ENCODE measurements at regions not wholly inside any gene's neighbourhood (a gene's known extent, or its start where the extent isn't known, plus 50 kb on each side); places are given as distances from the start of the nearest gene placed in this dataset.
A peak's percentile ranks its signal among the peaks of the same experiment; 100 is the strongest.
"Not testable (repeated sequence)": the region's sequence is repeated elsewhere in the genome, so short reads cannot be mapped to it uniquely, and the experiment has no call there.

- no peaks in the 10 kb centered on the region for H3K4me1 Mint-ChIP-seq (ENCODE audit: unreplicated experiment)
- no peak for DNase-seq (ENCODE audit: extremely low spot score, unreplicated experiment)
- H3K9me3 Mint-ChIP-seq (ENCODE audit: unreplicated experiment), result no peaks in the 10 kb centered on the region
- H3K4me3 Mint-ChIP-seq (ENCODE audit: unreplicated experiment), result no peak overlapping the region
- H3K27ac Mint-ChIP-seq (ENCODE audit: unreplicated experiment), result no peak overlapping the region
- no peak for TF ChIP-seq CTCF (IDR thresholded peaks at IDR 0.05)
- no peaks in the 10 kb centered on the region for H3K36me3 Mint-ChIP-seq (ENCODE audit: unreplicated experiment)
- peaks cover 11% of the 10 kb centered on the region for H3K27me3 Mint-ChIP-seq (ENCODE audit: unreplicated experiment)
These were observed 1662.8 kb upstream of the ADGRL3 start for GRCh38 chr4:59537246-59537886.

DNA sequence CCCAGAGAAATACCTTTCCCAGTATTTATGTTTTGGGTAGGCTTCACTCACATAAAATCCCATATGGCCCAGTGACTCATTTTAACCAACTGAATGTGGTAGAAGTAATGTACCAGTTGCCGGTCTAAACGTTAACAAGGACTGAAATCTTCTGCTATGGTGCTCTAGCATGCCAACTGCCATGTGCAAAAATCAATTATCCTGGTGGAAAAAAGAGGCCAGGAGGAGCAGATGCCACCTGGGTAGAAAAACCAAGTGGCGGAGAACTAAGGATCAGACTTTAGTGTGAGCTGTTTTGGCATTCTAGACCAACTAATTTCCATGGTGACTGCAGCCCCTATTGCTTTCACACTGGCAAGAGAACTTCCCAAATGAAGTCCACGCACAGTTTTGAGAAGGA, 1660.7 kb upstream of the ADGRL3 start:
- Mint-ChIP-seq H3K27ac (ENCODE audit: unreplicated experiment) (no peak overlapping the region), H3K4me3 (ENCODE audit: unreplicated experiment) (no peak overlapping the region), H3K36me3 (ENCODE audit: unreplicated experiment) (no peaks in the 10 kb centered on the region), H3K27me3 (ENCODE audit: unreplicated experiment) (peaks cover 11% of the 10 kb centered on the region), H3K9me3 (ENCODE audit: unreplicated experiment) (no peaks in the 10 kb centered on the region), H3K4me1 (ENCODE audit: unreplicated experiment) (no peaks in the 10 kb centered on the region)
- no peak for DNase-seq (ENCODE audit: extremely low spot score, unreplicated experiment)
- no peak for TF ChIP-seq CTCF (IDR thresholded peaks at IDR 0.05)

GRCh38 chr4:59540311-59540710, 1659.8 kb upstream of the ADGRL3 start:
- H3K27me3 Mint-ChIP-seq (ENCODE audit: unreplicated experiment), result peaks cover 11% of the 10 kb centered on the region
- H3K27ac Mint-ChIP-seq (ENCODE audit: unreplicated experiment), result no peak overlapping the region
- no peaks in the 10 kb centered on the region for H3K36me3 Mint-ChIP-seq (ENCODE audit: unreplicated experiment)
- DNase-seq (ENCODE audit: extremely low spot score, unreplicated experiment), result no peak
- H3K9me3 Mint-ChIP-seq (ENCODE audit: unreplicated experiment), result no peaks in the 10 kb centered on the region
- no peak overlapping the region for H3K4me3 Mint-ChIP-seq (ENCODE audit: unreplicated experiment)
- no peak for TF ChIP-seq CTCF (IDR thresholded peaks at IDR 0.05)
- H3K4me1 Mint-ChIP-seq (ENCODE audit: unreplicated experiment), result no peaks in the 10 kb centered on the region

DNA sequence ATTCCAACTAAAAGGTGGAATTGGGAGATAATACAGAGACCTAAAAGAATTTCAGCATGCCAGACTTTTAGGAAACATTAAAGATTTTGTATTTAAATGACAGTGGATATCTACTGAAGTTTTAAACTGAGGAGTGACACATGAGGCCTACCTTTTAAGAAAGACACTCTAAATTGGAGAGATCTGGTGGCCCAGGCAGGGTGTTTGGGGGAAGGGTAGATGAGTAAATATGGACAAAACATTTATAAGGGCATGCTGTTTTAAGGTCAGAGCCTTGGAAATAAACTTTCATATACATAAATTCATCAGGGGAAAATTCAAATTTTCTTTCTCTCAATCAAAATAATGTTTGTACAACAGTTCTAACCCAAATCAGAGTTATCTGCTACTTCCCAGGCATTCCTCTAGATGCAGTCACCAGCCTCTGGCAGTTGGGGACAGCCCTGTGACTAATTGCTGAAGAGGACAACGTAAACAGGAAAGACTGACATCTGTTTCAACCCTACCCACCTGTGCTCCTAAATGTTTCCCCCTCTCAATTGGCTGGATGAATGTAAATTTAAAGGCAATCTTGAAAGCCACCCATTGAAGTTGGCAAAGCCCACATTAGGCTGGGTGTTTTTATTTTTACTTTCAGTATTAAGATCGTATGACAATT, 1646.9 kb upstream of the ADGRL3 start:
- Mint-ChIP-seq H3K27ac (ENCODE audit: unreplicated experiment) (peak overlapping the region; percentile 63), H3K27me3 (ENCODE audit: unreplicated experiment) (no peaks in the 10 kb centered on the region), H3K4me1 (ENCODE audit: unreplicated experiment) (peaks cover 15% of the 10 kb centered on the region), H3K4me3 (ENCODE audit: unreplicated experiment) (peak overlapping the region; percentile 72), H3K9me3 (ENCODE audit: unreplicated experiment) (peaks cover 5% of the 10 kb centered on the region), H3K36me3 (ENCODE audit: unreplicated experiment) (no peaks in the 10 kb centered on the region)
- no peak for TF ChIP-seq CTCF (IDR thresholded peaks at IDR 0.05)
- no peak for DNase-seq (ENCODE audit: extremely low spot score, unreplicated experiment)

DNA sequence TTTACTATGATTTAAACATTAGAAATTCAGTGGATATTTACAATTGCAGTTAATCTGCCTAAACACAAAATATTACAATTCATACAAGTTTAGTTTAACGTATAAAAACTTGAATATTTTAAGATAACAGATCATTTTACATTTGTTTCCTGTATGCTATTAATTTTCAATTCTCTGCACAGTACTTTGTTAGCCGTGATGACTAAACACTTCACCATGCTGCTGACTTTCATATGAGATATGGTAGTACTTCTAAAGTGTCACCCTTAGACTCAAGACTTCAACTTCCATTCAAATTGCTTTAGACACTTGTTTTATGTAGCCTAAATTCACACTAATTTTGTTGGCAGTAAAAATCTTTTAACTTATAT, 1646.4 kb upstream of the ADGRL3 start:
- no peaks in the 10 kb centered on the region for H3K36me3 Mint-ChIP-seq (ENCODE audit: unreplicated experiment)
- H3K9me3 Mint-ChIP-seq (ENCODE audit: unreplicated experiment), result peaks cover 5% of the 10 kb centered on the region
- no peak for DNase-seq (ENCODE audit: extremely low spot score, unreplicated experiment)
- H3K27ac Mint-ChIP-seq (ENCODE audit: unreplicated experiment), result peak overlapping the region; percentile 63
- TF ChIP-seq CTCF (IDR thresholded peaks at IDR 0.05), result no peak
- no peaks in the 10 kb centered on the region for H3K27me3 Mint-ChIP-seq (ENCODE audit: unreplicated experiment)
- peaks cover 15% of the 10 kb centered on the region for H3K4me1 Mint-ChIP-seq (ENCODE audit: unreplicated experiment)
- H3K4me3 Mint-ChIP-seq (ENCODE audit: unreplicated experiment), result peak overlapping the region; percentile 72

DNA sequence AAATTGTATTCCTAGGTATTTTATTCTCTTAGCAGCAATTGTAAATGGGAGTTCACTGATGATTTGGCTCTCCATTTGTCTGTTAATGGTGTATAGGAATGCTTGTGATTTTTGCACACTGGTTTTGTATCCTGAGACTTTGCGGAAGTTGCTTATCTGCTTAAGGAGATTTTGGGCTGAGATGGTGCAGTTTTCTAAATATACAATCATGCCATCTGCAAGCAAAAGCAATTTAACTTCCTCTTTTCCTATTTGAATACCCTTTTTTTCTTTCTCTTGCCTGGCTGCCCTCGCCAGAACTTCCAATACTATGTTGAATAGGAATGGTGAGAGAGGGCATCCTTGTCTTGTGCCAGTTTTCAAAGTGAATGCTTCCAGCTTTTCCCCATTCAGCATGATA, 1643.9 kb upstream of the ADGRL3 start:
- H3K4me1 Mint-ChIP-seq (ENCODE audit: unreplicated experiment), result peaks cover 15% of the 10 kb centered on the region
- H3K27me3 Mint-ChIP-seq (ENCODE audit: unreplicated experiment); H3K4me3 Mint-ChIP-seq (ENCODE audit: unreplicated experiment); H3K36me3 Mint-ChIP-seq (ENCODE audit: unreplicated experiment); H3K9me3 Mint-ChIP-seq (ENCODE audit: unreplicated experiment); H3K27ac Mint-ChIP-seq (ENCODE audit: unreplicated experiment); DNase-seq (ENCODE audit: extremely low spot score, unreplicated experiment): not testable (repeated sequence)

- not testable (repeated sequence) for H3K4me1 Mint-ChIP-seq (ENCODE audit: unreplicated experiment); H3K27ac Mint-ChIP-seq (ENCODE audit: unreplicated experiment); H3K4me3 Mint-ChIP-seq (ENCODE audit: unreplicated experiment); H3K36me3 Mint-ChIP-seq (ENCODE audit: unreplicated experiment); DNase-seq (ENCODE audit: extremely low spot score, unreplicated experiment); H3K9me3 Mint-ChIP-seq (ENCODE audit: unreplicated experiment)
- H3K27me3 Mint-ChIP-seq (ENCODE audit: unreplicated experiment), result peaks cover 11% of the 10 kb centered on the region
These were observed 1639.9 kb upstream of the ADGRL3 start for GRCh38 chr4:59560141-59560648.
